Tibial nerve (tissue), 3 donors: ENCODE measurements at regions not wholly inside any gene's neighbourhood (a gene's known extent, or its start where the extent isn't known, plus 50 kb on each side); places are given as distances from the start of the nearest gene placed in this dataset.
"Not testable (repeated sequence)": the region's sequence is repeated elsewhere in the genome, so short reads cannot be mapped to it uniquely, and the experiment has no call there.

Experiments
- CTCF ChIP-seq, 5 experiments: fragments of 200-600 bp in 3 of 5; fragments of 450-650 bp in 2 of 5; sonication (generic) in 3 of 5; IDR thresholded peaks; one replicate each; pipeline ENCODE4 v1.5.1; 2016 to 2019; ENCODE audit warnings: antibody characterized with exemption in 5 of 5, mild to moderate bottlenecking in 3 of 5, moderate library complexity in 2 of 5
- POLR2A ChIP-seq, 2 donors: fragments of 450-650 bp; IDR thresholded peaks; one replicate each; pipeline ENCODE4 v1.6.1; 2017; ENCODE audit warnings: antibody characterized with exemption in 2 of 2, mild to moderate bottlenecking in 2 of 2, moderate library complexity in 2 of 2

- TF ChIP-seq POLR2A, CTCF (IDR thresholded peaks at IDR 0.05): not testable (repeated sequence)
These were observed 2126.4 kb downstream of the LRRC4C start for GRCh38 chr11:39333006-39333405.
